ENCODE measurements at regions not wholly inside any gene's neighbourhood (a gene's known extent, or its start where the extent isn't known, plus 50 kb on each side); places are given as distances from the start of the nearest gene placed in this dataset.
A peak's percentile ranks its signal among the peaks of the same experiment; 100 is the strongest.

- Histone ChIP-seq H2BK20ac (ENCODE audit: low read length) (no peak overlapping the region; the same call in 1 of the 2 replicates), H2BK15ac (ENCODE audit: low read length) (no peak overlapping the region), H2BK120ac (replicated peaks; ENCODE audit: low read depth, low read length) (no peak overlapping the region), H2BK5ac (ENCODE audit: low read depth, low read length) (peak overlapping the region; percentile 88; the same call in 1 of the 2 replicates), H2AFZ (ENCODE audit: low read length) (no peak overlapping the region), H3K4me3 (ENCODE audit: extremely low read depth in 1 of 4, insufficient read depth in 2 of 4, low read depth in 3 of 4, low read length in 4 of 4) (no peak overlapping the region), H4K8ac (ENCODE audit: extremely low read depth, insufficient read depth, low read length) (no peak overlapping the region), H3K56ac (replicated peaks; ENCODE audit: insufficient read length, low read depth, low read length) (no peak overlapping the region), H3K27ac (ENCODE audit: low read depth, low read length) (no peak overlapping the region; the same call in 1 of the 2 replicates), H4K91ac (replicated peaks; ENCODE audit: insufficient read length, low read length) (peak overlapping the region; percentile 58), H3K9ac (replicated peaks in 1 of 4; ENCODE audit: extremely low read depth in 1 of 4, low read depth in 3 of 4, low read length in 3 of 4) (no peak overlapping the region), H3K4me1 (replicated peaks in 1 of 4; ENCODE audit: control insufficient read depth in 3 of 4, insufficient read depth in 4 of 4, low read length in 3 of 4) (peaks cover 0 to 4% (median 0%) of the 10 kb centered on the region in 4 experiments; a peak in 3 of 7 replicates), H3K18ac (ENCODE audit: extremely low read depth, low read length) (0 out of 2 replicates have a peak overlapping the region, but pooled peaks have one; percentile 32), H3K36me3 (ENCODE audit: control insufficient read depth in 2 of 4, insufficient read depth in 4 of 4, low read length in 3 of 4) (no peaks in the 10 kb centered on the region), H3K9me3 (ENCODE audit: insufficient read depth in 2 of 2, low read depth in 1 of 2, low read length in 1 of 2) (peaks cover 4 to 6% of the 10 kb centered on the region in 2 experiments; a peak in 3 of 4 replicates), H2BK12ac (ENCODE audit: low read depth, low read length) (no peak overlapping the region), H3K79me1 (ENCODE audit: low read depth, low read length) (no peaks in the 10 kb centered on the region), H3K14ac (ENCODE audit: insufficient read length) (no peak overlapping the region), H3K23me2 (ENCODE audit: low read depth, low read length) (no peaks in the 10 kb centered on the region), H3K4me2 (ENCODE audit: insufficient read depth in 1 of 2, low read depth in 2 of 2, low read length in 2 of 2) (no peak overlapping the region), H4K20me1 (replicated peaks in 1 of 2; ENCODE audit: control insufficient read depth in 1 of 2, insufficient read depth in 2 of 2, low read length in 2 of 2) (no peaks in the 10 kb centered on the region), H3K4ac (replicated peaks; ENCODE audit: insufficient read length, low read depth, low read length) (no peak overlapping the region), H3K23ac (ENCODE audit: insufficient read length) (no peak overlapping the region), H4K5ac (ENCODE audit: insufficient read length, low read depth, low read length) (no peak overlapping the region), H3K27me3 (replicated peaks in 1 of 4; ENCODE audit: control insufficient read depth in 3 of 4, extremely low read depth in 1 of 4, insufficient read depth in 3 of 4, low read length in 3 of 4) (no peaks in the 10 kb centered on the region), H2AK5ac (ENCODE audit: low read depth, low read length) (no peak overlapping the region), H3K79me2 (ENCODE audit: control insufficient read depth in 1 of 2, insufficient read depth in 2 of 2, low read length in 2 of 2) (no peaks in the 10 kb centered on the region)
- 63% methylated on average over 2 of the region's 2 CpGs; no CpG with 5 or more reads in 1 of the 2 experiments for WGBS, 2 experiments (ENCODE audit: extremely low coverage in 1 of 2, insufficient coverage in 1 of 2, insufficient read length in 1 of 2, insufficient replicate concordance in 2 of 2, low coverage in 1 of 2, low lambda C conversion rate in 2 of 2, missing lambda C conversion rate in 1 of 2)
- FAIRE-seq (no peak), DNase-seq (ENCODE audit: low read depth in 1 of 2, low spot score in 2 of 2) (no peak)
- CTCF ChIA-PET (ENCODE audit: partially characterized antibody) = interaction anchor here (0.9 to 1.8 kb wide), 11 partner anchors 11 to 332 kb away, joined by 3 to 10 read pairs (median 4); no protein-coding TSS in a partner anchor
- POLR2A ChIA-PET (ENCODE audit: partially characterized antibody) = interaction anchor here (1.2 to 1.5 kb wide), 2 partner anchors 42 to 348 kb away, joined by 3 read pairs; no protein-coding TSS in a partner anchor
- TF ChIP-seq EZH2 (IDR thresholded peaks at IDR 0.05; ENCODE audit: low read depth, low read length, severe bottlenecking) = no peak
- TF ChIP-seq SIN3A (conservative IDR thresholded peaks at IDR 0.05 in 1 of 2, IDR thresholded peaks at IDR 0.05 in 1 of 2; ENCODE audit: low read depth in 1 of 2, low read length in 2 of 2) = no peak
- TF ChIP-seq CTBP2 (IDR thresholded peaks at IDR 0.05; ENCODE audit: borderline replicate concordance, insufficient read depth, insufficient read length, low read length) = no peak
- no peak for TF ChIP-seq RAD21 (IDR thresholded peaks at IDR 0.05 in 1 of 2, conservative IDR thresholded peaks at IDR 0.05 in 1 of 2; ENCODE audit: low read depth in 2 of 2, low read length in 2 of 2)
- no peak for TF ChIP-seq USF2 (IDR thresholded peaks at IDR 0.05; ENCODE audit: low read length)
- no peak for TF ChIP-seq TAF7 (optimal IDR thresholded peaks at IDR 0.05; ENCODE audit: borderline replicate concordance, low read depth, low read length)
- TF ChIP-seq, protein P1, sequence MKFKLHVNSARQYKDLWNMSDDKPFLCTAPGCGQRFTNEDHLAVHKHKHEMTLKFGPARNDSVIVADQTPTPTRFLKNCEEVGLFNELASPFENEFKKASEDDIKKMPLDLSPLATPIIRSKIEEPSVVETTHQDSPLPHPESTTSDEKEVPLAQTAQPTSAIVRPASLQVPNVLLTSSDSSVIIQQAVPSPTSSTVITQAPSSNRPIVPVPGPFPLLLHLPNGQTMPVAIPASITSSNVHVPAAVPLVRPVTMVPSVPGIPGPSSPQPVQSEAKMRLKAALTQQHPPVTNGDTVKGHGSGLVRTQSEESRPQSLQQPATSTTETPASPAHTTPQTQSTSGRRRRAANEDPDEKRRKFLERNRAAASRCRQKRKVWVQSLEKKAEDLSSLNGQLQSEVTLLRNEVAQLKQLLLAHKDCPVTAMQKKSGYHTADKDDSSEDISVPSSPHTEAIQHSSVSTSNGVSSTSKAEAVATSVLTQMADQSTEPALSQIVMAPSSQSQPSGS (IDR thresholded peaks at IDR 0.05; ENCODE audit: low read length) = no peak
Observed at GRCh38 chr1:224846119-224846907, 83.2 kb upstream of the DNAH14 start.
